ENCODE measurements at regions not wholly inside any gene's neighbourhood (a gene's known extent, or its start where the extent isn't known, plus 50 kb on each side); places are given as distances from the start of the nearest gene placed in this dataset.

- Histone ChIP-seq H3K4me3 (replicated peaks; ENCODE audit: insufficient read depth, low read length) (no peak overlapping the region), H3K27me3 (ENCODE audit: insufficient read depth, poor library complexity, severe bottlenecking) (no peaks in the 10 kb centered on the region), H3K27ac (replicated peaks) (no peak overlapping the region)
- TF ChIP-seq, protein P1, sequence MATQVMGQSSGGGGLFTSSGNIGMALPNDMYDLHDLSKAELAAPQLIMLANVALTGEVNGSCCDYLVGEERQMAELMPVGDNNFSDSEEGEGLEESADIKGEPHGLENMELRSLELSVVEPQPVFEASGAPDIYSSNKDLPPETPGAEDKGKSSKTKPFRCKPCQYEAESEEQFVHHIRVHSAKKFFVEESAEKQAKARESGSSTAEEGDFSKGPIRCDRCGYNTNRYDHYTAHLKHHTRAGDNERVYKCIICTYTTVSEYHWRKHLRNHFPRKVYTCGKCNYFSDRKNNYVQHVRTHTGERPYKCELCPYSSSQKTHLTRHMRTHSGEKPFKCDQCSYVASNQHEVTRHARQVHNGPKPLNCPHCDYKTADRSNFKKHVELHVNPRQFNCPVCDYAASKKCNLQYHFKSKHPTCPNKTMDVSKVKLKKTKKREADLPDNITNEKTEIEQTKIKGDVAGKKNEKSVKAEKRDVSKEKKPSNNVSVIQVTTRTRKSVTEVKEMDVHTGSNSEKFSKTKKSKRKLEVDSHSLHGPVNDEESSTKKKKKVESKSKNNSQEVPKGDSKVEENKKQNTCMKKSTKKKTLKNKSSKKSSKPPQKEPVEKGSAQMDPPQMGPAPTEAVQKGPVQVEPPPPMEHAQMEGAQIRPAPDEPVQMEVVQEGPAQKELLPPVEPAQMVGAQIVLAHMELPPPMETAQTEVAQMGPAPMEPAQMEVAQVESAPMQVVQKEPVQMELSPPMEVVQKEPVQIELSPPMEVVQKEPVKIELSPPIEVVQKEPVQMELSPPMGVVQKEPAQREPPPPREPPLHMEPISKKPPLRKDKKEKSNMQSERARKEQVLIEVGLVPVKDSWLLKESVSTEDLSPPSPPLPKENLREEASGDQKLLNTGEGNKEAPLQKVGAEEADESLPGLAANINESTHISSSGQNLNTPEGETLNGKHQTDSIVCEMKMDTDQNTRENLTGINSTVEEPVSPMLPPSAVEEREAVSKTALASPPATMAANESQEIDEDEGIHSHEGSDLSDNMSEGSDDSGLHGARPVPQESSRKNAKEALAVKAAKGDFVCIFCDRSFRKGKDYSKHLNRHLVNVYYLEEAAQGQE (IDR thresholded peaks at IDR 0.05; ENCODE audit: insufficient replicate concordance, low read depth) = no peak
- TF ChIP-seq SPI1 (IDR thresholded peaks at IDR 0.05; ENCODE audit: borderline replicate concordance, low read depth) (no peak), CTCF (IDR thresholded peaks at IDR 0.05; ENCODE audit: insufficient read depth, low read length) (no peak), POLR2AphosphoS5 (IDR thresholded peaks at IDR 0.05; ENCODE audit: low read depth) (no peak), GABPA (IDR thresholded peaks at IDR 0.05; ENCODE audit: low read depth) (no peak)
- DNase-seq (ENCODE audit: low read depth in 1 of 2, low spot score in 1 of 2) = no peak
These were observed 61.4 kb downstream of the SLC41A2 start for GRCh38 chr12:104896710-104897109.

DNA sequence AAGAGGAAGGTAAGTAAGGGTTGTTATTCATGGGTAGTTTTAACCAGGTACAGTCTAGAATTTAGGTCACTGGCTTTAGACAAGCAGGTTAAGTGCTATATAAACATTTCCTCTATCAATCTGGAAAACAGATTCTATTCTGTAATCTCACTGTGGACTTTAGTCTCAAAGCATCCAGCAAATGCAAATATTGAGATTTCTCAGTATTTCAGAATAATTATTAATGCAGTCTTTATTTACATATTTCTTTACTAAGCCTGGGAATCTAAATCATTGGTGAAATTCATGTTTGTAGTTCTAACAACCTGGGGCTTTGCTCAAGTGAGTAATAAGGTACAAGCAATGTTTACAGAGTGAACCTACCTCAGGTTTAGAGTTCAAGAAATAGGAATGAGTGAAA, 61.9 kb downstream of the SLC41A2 start:
- H3K27ac ChIP-seq (replicated peaks) = no peak overlapping the region
- no peaks in the 10 kb centered on the region for H3K27me3 ChIP-seq (ENCODE audit: insufficient read depth, poor library complexity, severe bottlenecking)
- H3K4me3 ChIP-seq (replicated peaks; ENCODE audit: insufficient read depth, low read length) = no peak overlapping the region
- no peak for DNase-seq (ENCODE audit: low read depth in 1 of 2, low spot score in 1 of 2)
- TF ChIP-seq GABPA (IDR thresholded peaks at IDR 0.05; ENCODE audit: low read depth) (no peak), CTCF (IDR thresholded peaks at IDR 0.05; ENCODE audit: insufficient read depth, low read length) (no peak), SPI1 (IDR thresholded peaks at IDR 0.05; ENCODE audit: borderline replicate concordance, low read depth) (no peak), POLR2AphosphoS5 (IDR thresholded peaks at IDR 0.05; ENCODE audit: low read depth) (no peak)
- TF ChIP-seq, protein P1 (IDR thresholded peaks at IDR 0.05; ENCODE audit: insufficient replicate concordance, low read depth) = no peak

- H3K27me3 ChIP-seq (ENCODE audit: insufficient read depth, poor library complexity, severe bottlenecking) = no peaks in the 10 kb centered on the region
- H3K4me3 ChIP-seq (replicated peaks; ENCODE audit: insufficient read depth, low read length) = no peak overlapping the region
- no peak overlapping the region for H3K27ac ChIP-seq (replicated peaks)
- TF ChIP-seq GABPA (IDR thresholded peaks at IDR 0.05; ENCODE audit: low read depth) (no peak), CTCF (IDR thresholded peaks at IDR 0.05; ENCODE audit: insufficient read depth, low read length) (no peak), POLR2AphosphoS5 (IDR thresholded peaks at IDR 0.05; ENCODE audit: low read depth) (no peak)
- TF ChIP-seq, protein P1 (IDR thresholded peaks at IDR 0.05; ENCODE audit: insufficient replicate concordance, low read depth) = no peak
- DNase-seq (ENCODE audit: low read depth in 1 of 2, low spot score in 1 of 2) = no peak
These were observed 62.7 kb downstream of the SLC41A2 start for GRCh38 chr12:104895415-104895814.
